GM12874 (cell line): ENCODE measurements at regions not wholly inside any gene's neighbourhood (a gene's known extent, or its start where the extent isn't known, plus 50 kb on each side); places are given as distances from the start of the nearest gene placed in this dataset.

Source experiments
- TF ChIP-seq, protein P1 (sequence below): IDR thresholded peaks from 2 replicates; pipeline ENCODE4 v1.5.1; 2011; ENCODE audit warnings: low read depth, mild to moderate bottlenecking, control low read depth, low read length, moderate library complexity; ENCODE audit not compliant: insufficient read depth

DNA sequence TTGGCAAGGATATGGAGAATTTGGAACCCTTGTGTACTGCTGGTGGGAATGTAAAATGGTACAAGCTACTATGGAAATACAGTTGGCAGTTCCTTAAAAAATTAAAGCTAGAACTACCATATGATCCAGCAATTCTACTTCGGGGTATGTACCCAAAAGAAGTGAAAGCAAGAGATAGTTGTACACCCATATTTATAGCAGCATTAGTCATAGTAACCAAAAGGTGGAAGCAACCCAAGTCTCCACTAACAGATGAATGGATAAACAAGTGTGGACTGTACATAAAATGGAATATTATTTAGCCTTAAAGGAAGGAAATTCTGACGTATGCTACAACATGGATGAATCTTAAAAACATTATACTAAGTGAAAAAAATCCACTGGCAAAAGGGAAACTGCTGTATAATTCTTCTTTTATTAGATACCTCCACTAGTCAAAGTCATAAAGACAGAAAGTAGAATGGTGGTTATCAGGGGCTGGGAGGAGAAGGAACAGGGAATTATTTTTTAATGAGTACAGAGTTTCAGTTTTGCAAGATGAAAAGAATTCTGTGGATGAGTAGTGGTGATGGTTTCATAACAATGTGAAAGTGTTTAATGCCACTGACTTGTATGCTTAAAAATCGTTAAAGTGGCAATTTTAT lies 141.6 kb downstream of the RXFP2 start:
- TF ChIP-seq, protein P1, sequence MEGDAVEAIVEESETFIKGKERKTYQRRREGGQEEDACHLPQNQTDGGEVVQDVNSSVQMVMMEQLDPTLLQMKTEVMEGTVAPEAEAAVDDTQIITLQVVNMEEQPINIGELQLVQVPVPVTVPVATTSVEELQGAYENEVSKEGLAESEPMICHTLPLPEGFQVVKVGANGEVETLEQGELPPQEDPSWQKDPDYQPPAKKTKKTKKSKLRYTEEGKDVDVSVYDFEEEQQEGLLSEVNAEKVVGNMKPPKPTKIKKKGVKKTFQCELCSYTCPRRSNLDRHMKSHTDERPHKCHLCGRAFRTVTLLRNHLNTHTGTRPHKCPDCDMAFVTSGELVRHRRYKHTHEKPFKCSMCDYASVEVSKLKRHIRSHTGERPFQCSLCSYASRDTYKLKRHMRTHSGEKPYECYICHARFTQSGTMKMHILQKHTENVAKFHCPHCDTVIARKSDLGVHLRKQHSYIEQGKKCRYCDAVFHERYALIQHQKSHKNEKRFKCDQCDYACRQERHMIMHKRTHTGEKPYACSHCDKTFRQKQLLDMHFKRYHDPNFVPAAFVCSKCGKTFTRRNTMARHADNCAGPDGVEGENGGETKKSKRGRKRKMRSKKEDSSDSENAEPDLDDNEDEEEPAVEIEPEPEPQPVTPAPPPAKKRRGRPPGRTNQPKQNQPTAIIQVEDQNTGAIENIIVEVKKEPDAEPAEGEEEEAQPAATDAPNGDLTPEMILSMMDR, result no peak

DNA sequence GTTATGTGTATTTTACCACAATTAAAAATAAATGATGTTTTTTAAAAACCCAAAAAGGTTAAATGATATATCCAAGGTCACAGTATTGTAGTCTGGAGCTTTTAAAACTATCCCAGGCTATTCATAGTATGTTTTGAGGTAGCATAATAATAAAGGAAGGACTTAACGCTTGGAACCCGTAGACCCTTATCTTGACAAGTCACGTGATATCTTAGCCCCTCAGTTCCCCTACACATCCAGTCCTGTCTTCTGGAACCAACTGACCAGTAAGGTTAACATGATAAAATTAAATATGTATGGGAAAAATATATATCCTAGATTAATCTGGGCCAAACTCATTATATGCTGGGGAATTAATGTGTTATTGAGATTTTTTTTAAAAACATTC lies 142.2 kb downstream of the RXFP2 start:
- TF ChIP-seq, protein P1, result no peak

DNA sequence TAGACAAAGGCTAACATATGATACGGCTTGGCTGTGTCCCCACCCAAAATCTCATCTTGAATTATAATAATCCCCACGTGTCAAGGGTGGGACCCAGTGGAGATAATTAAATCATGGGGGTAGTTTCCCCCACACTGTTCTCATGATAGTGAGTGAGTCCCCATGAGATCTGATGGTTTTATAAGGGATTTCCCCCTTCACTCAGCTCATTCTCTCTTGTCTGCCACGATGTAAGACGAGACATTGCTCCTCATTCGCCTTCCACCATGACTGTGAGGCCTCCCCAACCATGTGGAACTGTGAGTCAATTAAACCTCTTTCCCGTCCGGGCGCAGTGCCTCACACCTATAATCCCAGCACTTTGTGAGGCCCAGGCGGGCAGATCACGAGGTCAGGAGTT lies 143.5 kb downstream of the RXFP2 start:
- TF ChIP-seq, protein P1, result no peak

DNA sequence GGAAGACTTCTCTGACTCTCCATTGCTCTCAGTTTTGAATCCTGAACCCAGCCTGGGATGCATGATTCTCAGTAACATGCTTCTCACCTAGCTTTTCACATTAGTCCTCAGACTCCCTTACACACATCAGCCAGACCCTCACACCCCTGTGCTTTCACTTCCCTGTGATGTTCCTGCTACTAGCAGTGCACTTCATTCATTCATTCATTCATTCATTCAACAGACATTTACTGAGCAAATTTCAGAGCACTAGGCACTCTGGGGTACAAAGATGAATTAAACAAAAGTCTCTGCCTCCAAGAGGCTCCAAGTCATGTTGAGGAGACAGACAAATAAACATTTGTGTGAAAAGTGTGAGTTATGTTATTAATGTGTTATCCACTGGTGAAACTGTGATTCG lies 145.2 kb downstream of the RXFP2 start:
- TF ChIP-seq, protein P1, result no peak

DNA sequence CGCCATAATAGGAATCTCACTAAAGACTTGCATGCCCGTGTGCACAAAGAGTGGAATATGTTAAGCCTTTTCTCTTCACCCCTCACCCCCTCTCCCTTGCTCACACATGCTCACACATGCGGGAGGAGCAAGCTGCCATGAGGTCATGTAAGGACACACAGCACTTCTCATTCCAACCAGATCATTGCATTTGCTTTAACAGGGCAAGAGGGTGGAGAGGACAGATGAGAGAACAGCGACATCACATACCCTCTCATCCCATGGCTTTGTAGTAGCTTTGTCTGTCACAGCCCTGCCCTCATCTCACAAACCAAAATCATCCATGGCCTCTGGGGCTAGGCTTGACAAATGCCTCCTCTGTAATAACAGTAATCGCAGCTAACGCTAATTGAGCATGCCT lies 145.6 kb upstream of the FRY start:
- TF ChIP-seq, protein P1, result no peak

DNA sequence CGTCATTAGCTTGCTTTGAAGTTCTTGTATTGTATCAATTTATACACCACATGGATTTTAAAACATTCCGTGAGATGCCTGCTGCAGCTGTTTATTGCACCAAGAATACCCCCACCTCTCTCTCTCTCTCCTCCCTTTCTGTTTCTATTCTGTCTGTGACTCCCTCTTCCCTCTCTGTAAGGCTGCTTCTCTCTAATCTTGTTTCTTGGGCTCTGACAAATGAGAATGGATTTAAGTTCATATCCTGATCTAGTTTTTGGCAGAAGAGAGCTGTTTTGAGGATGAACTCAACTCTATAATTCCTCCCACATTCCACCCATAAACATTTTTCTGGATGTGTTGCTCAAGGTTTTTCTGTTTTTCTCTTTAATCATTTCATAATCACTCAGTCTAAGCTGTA lies 144.3 kb upstream of the FRY start:
- TF ChIP-seq, protein P1, result no peak

DNA sequence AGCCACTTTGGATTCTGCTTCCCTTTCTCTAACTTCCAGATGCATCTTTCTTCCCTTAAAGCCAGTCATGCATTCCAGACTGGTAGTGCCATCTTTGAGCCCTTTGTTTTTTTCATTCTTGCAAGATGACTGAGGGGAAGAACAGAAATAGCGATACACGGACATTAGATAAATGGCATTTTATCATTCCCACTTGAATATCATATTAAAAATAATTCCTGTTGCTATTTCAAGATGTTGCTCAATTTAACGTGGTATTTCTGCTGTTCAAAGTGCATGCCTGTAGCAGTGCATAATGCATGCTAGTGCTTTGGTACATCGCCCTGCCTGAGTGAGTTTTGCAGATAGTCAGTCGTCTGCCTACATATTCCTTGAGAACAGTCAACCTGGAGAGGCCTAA lies 140.6 kb upstream of the FRY start:
- TF ChIP-seq, protein P1, result no peak
